Stomach smooth muscle (tissue), 2 donors: ENCODE measurements at regions not wholly inside any gene's neighbourhood (a gene's known extent, or its start where the extent isn't known, plus 50 kb on each side); places are given as distances from the start of the nearest gene placed in this dataset.

ENCODE experiments used
- H3K27ac ChIP-seq: one replicate; pipeline ENCODE4 v1.7.0; 2013; ENCODE audit warnings: mild to moderate bottlenecking, low read length, inconsistent platforms
- H3K27me3 ChIP-seq, 2 donors: one replicate each; pipeline ENCODE4 v1.7.0; 2013; ENCODE audit warnings: low read length in 2 of 2; ENCODE audit not compliant: insufficient read depth in 2 of 2, control insufficient read depth in 1 of 2
- H3K36me3 ChIP-seq, 2 donors: one replicate each; pipeline ENCODE4 v1.7.0; 2013; ENCODE audit warnings: low read length in 2 of 2; ENCODE audit not compliant: control insufficient read depth in 2 of 2, insufficient read depth in 2 of 2
- H3K4me1 ChIP-seq: one replicate; pipeline ENCODE4 v1.7.0; 2013; ENCODE audit warnings: low read length; ENCODE audit not compliant: control insufficient read depth, insufficient read depth
- H3K4me3 ChIP-seq, 2 donors: one replicate each; pipeline ENCODE4 v1.7.0; 2013; ENCODE audit warnings: low read length in 2 of 2
- H3K9ac ChIP-seq, 2 donors: one replicate each; pipeline ENCODE4 v1.7.0; 2013; ENCODE audit warnings: low read length in 2 of 2, mild to moderate bottlenecking in 1 of 2
- H3K9me3 ChIP-seq, 2 donors: one replicate each; pipeline ENCODE4 v1.7.0; 2013; ENCODE audit warnings: low read length in 2 of 2; ENCODE audit not compliant: control insufficient read depth in 2 of 2
- donor health status: healthy.
- donor health status: Pancreatic carcinoma.

- Histone ChIP-seq H3K9me3 (no peaks in the 10 kb centered on the region), H3K9ac (no peak overlapping the region), H3K4me1 (no peaks in the 10 kb centered on the region), H3K36me3 (no peaks in the 10 kb centered on the region), H3K4me3 (no peak overlapping the region), H3K27ac (no peak overlapping the region), H3K27me3 (no peaks in the 10 kb centered on the region)
These were observed 473.5 kb downstream of the UTRN start for GRCh38 chr6:144758602-144759001.

GRCh38 chr6:144762469-144762868, 477.3 kb downstream of the UTRN start:
- Histone ChIP-seq H3K4me1 (no peaks in the 10 kb centered on the region), H3K36me3 (no peaks in the 10 kb centered on the region)

GRCh38 chr6:144767051-144767450, 481.9 kb downstream of the UTRN start:
- Histone ChIP-seq H3K36me3 (no peaks in the 10 kb centered on the region), H3K27ac (no peak overlapping the region), H3K9ac (no peak overlapping the region), H3K9me3 (no peaks in the 10 kb centered on the region), H3K4me1 (no peaks in the 10 kb centered on the region), H3K4me3 (no peak overlapping the region), H3K27me3 (no peaks in the 10 kb centered on the region)

More at GRCh38 chr6:144762469-144762868, 477.3 kb downstream of the UTRN start:
- no peak overlapping the region for H3K9ac ChIP-seq
- no peak overlapping the region for H3K4me3 ChIP-seq
- no peaks in the 10 kb centered on the region for H3K27me3 ChIP-seq
- no peaks in the 10 kb centered on the region for H3K9me3 ChIP-seq
- no peak overlapping the region for H3K27ac ChIP-seq

DNA sequence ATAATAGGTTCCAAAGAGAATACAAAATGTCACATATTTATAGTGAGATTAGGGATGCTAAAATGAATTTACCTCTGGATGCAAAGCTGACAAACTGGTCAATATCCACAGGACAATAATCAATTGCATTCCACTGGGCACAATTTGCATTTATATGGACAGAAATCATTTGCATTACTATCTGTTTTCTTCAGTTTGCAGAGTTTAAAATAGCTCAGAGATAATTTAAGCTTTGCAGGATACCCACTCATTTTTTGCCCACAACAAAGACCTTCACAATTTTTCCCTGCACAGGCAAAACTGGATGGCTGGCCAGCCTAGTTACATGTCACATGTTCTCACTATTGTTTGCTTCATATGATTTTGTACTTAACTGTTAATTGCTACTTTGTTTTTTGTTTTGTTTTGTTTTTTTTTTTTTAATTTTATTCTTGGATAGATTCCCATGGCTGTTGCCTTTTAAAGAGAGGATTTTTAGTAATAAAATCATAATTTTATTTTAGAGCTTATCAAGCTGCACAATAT, 483.5 kb downstream of the UTRN start:
- Histone ChIP-seq H3K27ac (no peak overlapping the region), H3K4me3 (no peak overlapping the region), H3K27me3 (no peaks in the 10 kb centered on the region), H3K9me3 (no peaks in the 10 kb centered on the region), H3K4me1 (no peaks in the 10 kb centered on the region), H3K9ac (no peak overlapping the region), H3K36me3 (no peaks in the 10 kb centered on the region)

DNA sequence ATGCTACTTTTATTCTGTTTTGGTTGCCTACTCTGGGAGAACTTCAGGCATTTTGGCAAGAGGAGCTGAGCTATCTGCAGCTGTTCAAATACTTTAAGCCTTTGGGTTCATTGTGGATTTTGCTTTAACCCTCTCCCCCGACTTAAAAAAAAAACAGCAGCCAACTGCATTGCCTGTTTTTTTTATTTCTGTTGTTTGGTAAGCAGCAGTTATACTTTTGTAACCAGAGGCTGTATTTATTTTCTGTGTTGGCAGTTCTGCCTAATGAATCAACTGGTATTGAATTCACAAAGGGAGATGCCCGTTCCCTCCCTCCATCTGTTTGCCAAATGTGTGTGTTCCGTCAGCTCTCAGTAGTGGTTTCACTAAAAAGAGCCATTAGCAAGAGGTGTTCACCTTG, 484.0 kb downstream of the UTRN start:
- Histone ChIP-seq H3K27ac (no peak overlapping the region), H3K4me3 (no peak overlapping the region), H3K9ac (no peak overlapping the region)

GRCh38 chr6:144776031-144776819, 491.1 kb downstream of the UTRN start:
- Histone ChIP-seq H3K36me3 (peaks cover 4 to 9% of the 10 kb centered on the region in 2 donors), H3K27me3 (no peaks in the 10 kb centered on the region), H3K9ac (no peak overlapping the region), H3K9me3 (no peaks in the 10 kb centered on the region), H3K4me3 (no peak overlapping the region), H3K27ac (no peak overlapping the region), H3K4me1 (no peaks in the 10 kb centered on the region)

More for the DNA sequence above, 484.0 kb downstream of the UTRN start:
- H3K27me3 ChIP-seq = no peaks in the 10 kb centered on the region
- H3K4me1 ChIP-seq = no peaks in the 10 kb centered on the region
- peaks cover 0 to under 1% of the 10 kb centered on the region in 2 donors for H3K36me3 ChIP-seq
- no peaks in the 10 kb centered on the region for H3K9me3 ChIP-seq

DNA sequence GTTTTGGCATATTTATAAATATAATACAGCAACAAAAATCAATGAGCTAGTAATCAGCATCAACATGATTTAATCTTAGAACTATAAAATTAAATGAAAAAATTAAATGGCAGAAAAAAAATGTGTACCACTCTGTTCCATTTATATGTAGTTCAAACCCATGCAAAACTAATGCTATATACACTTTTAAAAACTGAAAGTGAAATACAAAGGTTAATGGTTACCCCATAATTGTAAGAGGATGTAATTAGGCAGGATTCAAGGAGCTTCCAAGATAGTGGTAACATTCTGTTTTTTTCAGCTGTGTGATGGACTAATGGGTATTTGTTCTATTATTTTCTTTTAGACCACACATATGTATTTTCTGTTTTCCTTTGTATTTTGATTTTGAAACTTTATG, 492.1 kb downstream of the UTRN start:
- no peaks in the 10 kb centered on the region for H3K27me3 ChIP-seq
- no peak overlapping the region for H3K27ac ChIP-seq
- H3K36me3 ChIP-seq = peaks cover 4 to 9% of the 10 kb centered on the region in 2 donors
- no peaks in the 10 kb centered on the region for H3K4me1 ChIP-seq
- H3K4me3 ChIP-seq = no peak overlapping the region
- no peaks in the 10 kb centered on the region for H3K9me3 ChIP-seq
- H3K9ac ChIP-seq = no peak overlapping the region

- no peak overlapping the region for H3K9ac ChIP-seq
- H3K4me3 ChIP-seq = no peak overlapping the region
- no peak overlapping the region for H3K27ac ChIP-seq
- peaks cover 4 to 9% of the 10 kb centered on the region in 2 donors for H3K36me3 ChIP-seq
- no peaks in the 10 kb centered on the region for H3K4me1 ChIP-seq
- no peaks in the 10 kb centered on the region for H3K9me3 ChIP-seq
- H3K27me3 ChIP-seq = no peaks in the 10 kb centered on the region
These were observed 492.9 kb downstream of the UTRN start for GRCh38 chr6:144778056-144778455.

DNA sequence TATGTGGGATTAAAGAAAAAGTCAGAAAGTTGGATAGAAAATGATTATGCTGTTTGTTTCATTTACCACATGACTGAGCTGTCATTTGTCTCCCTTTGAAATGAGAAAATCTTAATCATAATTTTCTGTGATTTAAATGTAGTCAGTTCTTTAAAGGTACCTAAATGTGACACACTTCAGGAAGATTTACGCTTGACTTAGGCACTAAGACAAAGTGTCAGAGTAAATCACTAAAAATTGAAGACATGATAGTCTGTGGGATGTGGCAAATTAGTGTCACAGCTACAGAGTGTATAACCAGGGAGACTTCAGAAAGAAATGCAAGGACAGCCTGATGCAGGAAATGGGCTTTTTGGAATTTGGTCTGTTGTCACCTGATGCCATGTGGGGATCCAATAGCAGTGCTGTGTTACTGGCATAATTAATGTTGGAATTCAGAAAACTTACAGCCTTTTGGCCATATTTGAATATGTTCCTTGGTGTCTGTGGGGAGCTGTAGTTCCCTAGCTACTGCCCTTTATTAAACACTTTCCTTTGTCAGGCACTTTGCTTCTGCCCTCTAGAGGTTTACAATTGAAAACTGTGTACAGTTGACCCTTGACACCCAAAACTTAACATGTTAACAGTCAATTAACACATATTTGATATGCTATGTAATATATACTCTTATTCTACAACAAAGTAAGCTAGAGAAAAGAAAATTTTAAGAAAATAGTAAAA, 493.8 kb downstream of the UTRN start:
- H3K36me3 ChIP-seq = peaks cover 4 to 9% of the 10 kb centered on the region in 2 donors
- H3K27me3 ChIP-seq = no peaks in the 10 kb centered on the region
- no peak overlapping the region for H3K4me3 ChIP-seq
- no peaks in the 10 kb centered on the region for H3K4me1 ChIP-seq
- H3K27ac ChIP-seq = no peak overlapping the region
- no peak overlapping the region for H3K9ac ChIP-seq
- H3K9me3 ChIP-seq = no peaks in the 10 kb centered on the region

GRCh38 chr6:144781836-144782235, 496.7 kb downstream of the UTRN start:
- Histone ChIP-seq H3K27ac (no peak overlapping the region), H3K9ac (no peak overlapping the region), H3K27me3 (no peaks in the 10 kb centered on the region), H3K36me3 (no peaks in the 10 kb centered on the region), H3K9me3 (no peaks in the 10 kb centered on the region), H3K4me1 (no peaks in the 10 kb centered on the region), H3K4me3 (no peak overlapping the region)

- no peaks in the 10 kb centered on the region for H3K36me3 ChIP-seq
- H3K4me1 ChIP-seq = no peaks in the 10 kb centered on the region
- H3K27me3 ChIP-seq = no peaks in the 10 kb centered on the region
- H3K27ac ChIP-seq = no peak overlapping the region
- no peak overlapping the region for H3K9ac ChIP-seq
- H3K4me3 ChIP-seq = no peak overlapping the region
- H3K9me3 ChIP-seq = no peaks in the 10 kb centered on the region
These were observed 497.5 kb downstream of the UTRN start for GRCh38 chr6:144782634-144783033.
